HG03432 (cell line): ENCODE measurements at regions not wholly inside any gene's neighbourhood (a gene's known extent, or its start where the extent isn't known, plus 50 kb on each side); places are given as distances from the start of the nearest gene placed in this dataset.
"Not testable (repeated sequence)": the region's sequence is repeated elsewhere in the genome, so short reads cannot be mapped to it uniquely, and the experiment has no call there.

Source experiments
- ATAC-seq: cut with Tn5 transposase; IDR thresholded peaks from one replicate; pipeline ENCODE4 v1.9.1; 2021; ENCODE audit warnings: mild to moderate bottlenecking, moderate library complexity; ENCODE audit not compliant: unreplicated experiment

GRCh38 chr11:98703779-98704556 is 316.8 kb upstream of the CNTN5 start:
- ATAC-seq, result no peak

GRCh38 chr11:98710026-98710425 is 310.7 kb upstream of the CNTN5 start:
- ATAC-seq, result no peak

GRCh38 chr11:98710986-98711385 is 309.8 kb upstream of the CNTN5 start:
- ATAC-seq, result no peak

- no peak for ATAC-seq
Observed at GRCh38 chr11:98720951-98721350, 299.8 kb upstream of the CNTN5 start.

GRCh38 chr11:98725471-98725870 is 295.3 kb upstream of the CNTN5 start:
- ATAC-seq, result no peak

GRCh38 chr11:98728421-98728820 is 292.3 kb upstream of the CNTN5 start:
- ATAC-seq, result no peak

- no peak for ATAC-seq
Observed at GRCh38 chr11:98729118-98729517, 291.6 kb upstream of the CNTN5 start.

- ATAC-seq, result no peak
Observed at GRCh38 chr11:98732947-98733346, 287.8 kb upstream of the CNTN5 start.

- ATAC-seq, result not testable (repeated sequence)
Observed at GRCh38 chr11:98733378-98733777, 287.4 kb upstream of the CNTN5 start.

GRCh38 chr11:98734686-98735085 is 286.1 kb upstream of the CNTN5 start:
- no peak for ATAC-seq

GRCh38 chr11:98736833-98737232 is 283.9 kb upstream of the CNTN5 start:
- ATAC-seq, result no peak

- ATAC-seq, result no peak
Observed at GRCh38 chr11:98740321-98740720, 280.4 kb upstream of the CNTN5 start.

GRCh38 chr11:98763446-98763845 is 257.3 kb upstream of the CNTN5 start:
- not testable (repeated sequence) for ATAC-seq

- no peak for ATAC-seq
Observed at GRCh38 chr11:98766903-98767302, 253.8 kb upstream of the CNTN5 start.

GRCh38 chr11:98770046-98770445 is 250.7 kb upstream of the CNTN5 start:
- not testable (repeated sequence) for ATAC-seq

GRCh38 chr11:98771791-98772190 is 249.0 kb upstream of the CNTN5 start:
- no peak for ATAC-seq

- ATAC-seq, result no peak
Observed at GRCh38 chr11:98772893-98773292, 247.9 kb upstream of the CNTN5 start.

- no peak for ATAC-seq
Observed at GRCh38 chr11:98793276-98793675, 227.5 kb upstream of the CNTN5 start.

GRCh38 chr11:98798333-98798732 is 222.4 kb upstream of the CNTN5 start:
- no peak for ATAC-seq

- no peak for ATAC-seq
Observed at GRCh38 chr11:98800696-98801095, 220.1 kb upstream of the CNTN5 start.

GRCh38 chr11:98828986-98829708 is 191.6 kb upstream of the CNTN5 start:
- no peak for ATAC-seq

- ATAC-seq, result no peak
Observed at GRCh38 chr11:98829971-98830370, 190.8 kb upstream of the CNTN5 start.
